CD4-positive, alpha-beta T cell treated with Interleukin-4 for 1 hour (primary cell): ENCODE measurements at regions not wholly inside any gene's neighbourhood (a gene's known extent, or its start where the extent isn't known, plus 50 kb on each side); places are given as distances from the start of the nearest gene placed in this dataset.

ENCODE experiments used
- DNase-seq, 2 donors: peaks; one replicate each; pipeline ENCODE4 v3.0.0-alpha.2; 2020 to 2022

DNA sequence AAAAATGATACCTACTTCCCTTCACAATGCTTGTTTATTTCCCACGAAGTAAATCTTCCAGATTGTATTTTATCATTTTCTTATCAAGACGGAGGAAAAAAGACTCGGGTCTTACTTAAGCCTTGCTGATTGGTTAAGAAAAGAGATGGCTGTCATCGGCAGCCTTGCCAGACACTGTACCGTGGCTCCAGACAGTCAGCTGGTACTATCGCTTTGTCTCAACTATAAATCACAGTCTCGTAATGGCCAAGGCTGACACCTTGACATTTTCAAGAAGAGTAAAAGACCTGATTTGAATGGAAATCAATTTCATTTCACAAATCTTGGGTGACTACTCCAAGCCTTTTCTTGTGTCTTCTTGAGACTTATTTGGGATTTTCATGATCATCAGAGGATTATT, 868.0 kb downstream of the USP25 start:
- no peak for DNase-seq

- no peak for DNase-seq
Measured at GRCh38 chr21:16605597-16605996, 875.8 kb downstream of the USP25 start.

DNA sequence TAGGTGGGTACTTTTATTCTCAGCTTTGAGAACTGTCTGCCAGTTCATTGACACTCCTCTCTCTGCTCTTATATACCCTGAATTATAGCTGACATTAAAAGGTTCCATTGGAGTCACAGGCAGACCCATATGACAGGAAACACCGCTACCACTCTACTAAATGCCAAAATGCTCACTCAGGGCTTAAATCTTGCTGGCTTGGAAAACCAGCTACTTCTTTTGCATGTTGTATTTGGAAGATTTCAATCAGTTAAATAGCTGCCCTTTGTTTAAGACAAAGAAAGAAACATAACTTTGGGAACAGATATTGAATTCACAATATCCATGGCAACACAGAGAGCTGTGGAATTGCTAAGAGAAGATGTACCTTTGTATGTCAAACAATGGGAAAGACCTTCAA, 876.5 kb downstream of the USP25 start:
- DNase-seq, result no peak

GRCh38 chr21:16608209-16608830, 878.5 kb downstream of the USP25 start:
- DNase-seq, result no peak

GRCh38 chr21:16619281-16619680, 889.5 kb downstream of the USP25 start:
- DNase-seq, result no peak

DNA sequence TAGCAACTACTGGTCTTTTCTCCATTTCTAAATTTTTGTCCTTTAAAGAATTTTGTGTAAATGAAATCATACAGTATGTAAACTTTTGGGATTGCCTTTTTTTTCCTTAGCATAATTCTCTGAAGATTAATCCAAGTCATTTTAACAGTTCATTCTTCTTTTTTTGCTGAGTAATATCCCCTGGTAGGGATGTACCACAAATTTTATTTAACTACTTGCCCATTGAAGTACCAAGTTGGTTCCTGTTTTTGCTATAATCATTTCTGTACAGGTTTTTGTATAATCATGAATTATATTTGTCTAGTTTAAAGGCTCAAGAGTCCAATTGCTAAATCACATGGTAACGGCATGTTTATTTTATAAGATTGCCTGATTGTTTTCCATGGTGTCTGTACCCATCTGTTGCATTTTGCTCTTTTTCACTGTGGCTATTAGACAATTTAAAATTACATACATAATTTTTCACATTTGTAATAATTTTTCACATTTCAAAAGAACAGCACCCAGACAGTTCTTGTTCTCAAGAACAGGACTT, 891.1 kb downstream of the USP25 start:
- DNase-seq, result no peak

DNA sequence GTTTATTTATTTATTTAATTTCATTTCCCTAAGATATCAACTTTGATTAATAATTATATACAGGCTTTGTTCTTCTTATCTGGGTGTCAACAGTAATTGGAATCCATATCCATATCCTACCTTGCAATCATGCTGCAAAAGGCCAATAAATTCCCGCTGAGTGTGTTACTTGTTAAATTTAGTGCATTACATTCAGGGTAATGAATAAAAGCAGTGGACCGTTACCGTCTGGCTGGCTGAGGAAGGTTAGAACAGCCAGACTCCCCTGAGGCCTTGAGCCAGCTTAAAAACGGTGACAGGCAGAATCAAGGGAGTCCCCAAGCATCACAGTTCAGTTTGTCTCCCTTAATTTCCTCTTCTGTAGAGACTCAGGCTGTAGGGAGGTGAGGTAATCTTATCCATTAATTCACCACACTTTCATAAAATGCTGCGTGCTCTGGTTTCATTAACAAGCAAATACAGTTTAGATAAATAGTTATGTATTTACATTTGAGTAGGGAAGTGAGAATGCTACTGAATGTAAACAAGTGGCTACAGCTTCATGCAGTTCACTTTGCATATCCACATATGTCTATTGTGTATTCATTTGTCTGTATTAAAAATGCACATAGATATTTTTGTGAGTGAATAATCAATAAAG, 888.2 kb upstream of the CXADR start:
- DNase-seq, result no peak

GRCh38 chr21:16625491-16625890, 887.4 kb upstream of the CXADR start:
- no peak for DNase-seq

- DNase-seq, result no peak
Measured at GRCh38 chr21:16633831-16634459, 878.9 kb upstream of the CXADR start.

GRCh38 chr21:16634515-16634914, 878.3 kb upstream of the CXADR start:
- no peak for DNase-seq

GRCh38 chr21:16640297-16641027, 872.4 kb upstream of the CXADR start:
- no peak for DNase-seq

GRCh38 chr21:16642353-16642752, 870.5 kb upstream of the CXADR start:
- no peak for DNase-seq

- DNase-seq, result no peak
Measured at GRCh38 chr21:16644685-16645084, 868.2 kb upstream of the CXADR start.

DNA sequence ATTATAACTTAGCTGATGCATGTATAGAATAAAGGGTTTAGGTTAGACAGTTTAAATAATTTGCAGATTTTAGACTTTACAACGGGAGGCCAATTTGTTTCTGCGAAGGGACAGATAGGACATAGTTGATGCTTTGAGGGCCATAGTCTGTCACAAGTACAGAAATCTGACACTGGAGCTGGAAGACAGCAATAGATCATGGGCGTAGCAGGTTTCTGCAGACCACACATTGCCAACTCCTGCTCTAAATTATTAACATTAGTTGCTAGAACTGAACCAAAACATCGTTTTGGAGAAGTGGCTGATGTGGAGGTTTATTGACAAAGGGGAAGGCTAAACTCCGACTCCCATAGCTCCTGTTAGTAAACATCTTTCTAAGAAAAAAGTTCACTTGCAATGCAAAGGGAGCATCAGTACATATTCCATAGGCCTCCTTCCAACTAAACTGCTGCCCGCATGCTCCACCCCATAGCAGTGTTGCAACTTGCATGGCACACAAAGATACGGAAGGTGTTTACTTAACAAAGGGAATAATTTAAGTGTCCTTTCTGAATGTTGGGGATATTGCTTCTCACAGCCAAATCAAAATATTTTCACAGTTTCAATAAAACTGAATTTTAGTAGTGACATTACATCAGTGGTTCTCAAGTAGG, 862.0 kb upstream of the CXADR start:
- no peak for DNase-seq

GRCh38 chr21:16651956-16652355, 860.9 kb upstream of the CXADR start:
- no peak for DNase-seq

- no peak for DNase-seq
Measured at GRCh38 chr21:16663436-16663835, 849.4 kb upstream of the CXADR start.

- no peak for DNase-seq
Measured at GRCh38 chr21:16667395-16667794, 845.4 kb upstream of the CXADR start.

DNA sequence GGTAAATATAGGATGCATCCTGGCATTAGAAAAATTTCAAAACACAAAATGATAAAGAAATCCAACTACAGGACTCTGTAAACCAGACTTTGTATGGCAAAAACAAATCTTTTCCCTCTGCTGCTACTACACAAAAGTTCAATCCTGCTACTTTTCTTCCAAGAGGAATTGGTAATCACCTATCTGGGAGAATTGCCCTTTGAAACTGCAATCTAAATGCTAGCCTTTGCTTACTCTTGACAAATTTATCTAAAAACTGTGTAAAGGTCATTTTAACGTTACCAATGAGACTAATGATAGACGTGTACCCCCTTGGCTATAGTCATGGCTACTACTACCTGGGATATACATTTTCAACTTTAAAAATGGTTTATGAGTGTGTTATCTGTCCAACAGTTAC, 837.9 kb upstream of the CXADR start:
- DNase-seq, result no peak

DNA sequence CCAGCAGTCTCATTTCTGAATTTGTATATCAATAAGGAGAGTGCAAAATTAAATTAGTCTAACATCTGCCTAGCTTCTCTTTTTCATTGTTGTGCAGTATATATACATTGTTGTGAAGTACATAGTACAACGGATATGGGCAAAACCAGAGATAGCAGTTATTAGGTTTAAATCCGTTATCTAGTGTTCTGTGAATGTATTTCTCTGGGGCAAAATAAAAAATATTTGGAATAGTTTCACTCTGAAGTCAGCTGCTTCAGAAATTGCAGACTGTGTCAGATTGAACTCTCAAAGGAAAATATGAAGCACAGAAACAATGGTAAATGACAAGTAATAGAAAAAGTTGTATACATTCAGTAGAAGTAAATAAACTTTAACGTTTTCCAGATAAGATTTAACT, 836.5 kb upstream of the CXADR start:
- no peak for DNase-seq

- DNase-seq, result no peak
Measured at GRCh38 chr21:16678429-16679160, 834.2 kb upstream of the CXADR start.

GRCh38 chr21:16695074-16695473, 817.8 kb upstream of the CXADR start:
- DNase-seq, result no peak

DNA sequence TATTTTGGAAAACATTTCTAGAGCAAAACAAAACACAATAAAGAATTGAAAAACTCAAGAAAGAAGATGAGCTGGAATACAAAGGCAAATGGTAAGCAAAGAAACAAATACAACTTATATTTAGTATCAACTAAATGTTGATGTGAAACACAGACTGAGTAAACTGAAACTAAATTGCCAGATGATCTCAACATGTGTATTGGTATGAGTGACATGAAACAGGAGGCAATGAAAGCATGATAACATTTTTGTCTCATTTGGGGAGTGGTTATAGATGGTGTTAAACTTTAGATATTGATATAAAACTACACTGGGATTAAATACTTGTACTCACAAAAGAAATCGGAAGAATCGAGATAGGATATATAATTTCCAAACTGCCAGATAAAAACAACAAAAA, 805.6 kb upstream of the CXADR start:
- DNase-seq, result no peak
